GM18867 (cell line): ENCODE measurements at regions not wholly inside any gene's neighbourhood (a gene's known extent, or its start where the extent isn't known, plus 50 kb on each side); places are given as distances from the start of the nearest gene placed in this dataset.

ENCODE experiments used
- ATAC-seq: cut with Tn5 transposase; IDR thresholded peaks from one replicate; pipeline ENCODE4 v1.9.1; 2021; ENCODE audit warnings: mild to moderate bottlenecking, moderate library complexity; ENCODE audit not compliant: unreplicated experiment

DNA sequence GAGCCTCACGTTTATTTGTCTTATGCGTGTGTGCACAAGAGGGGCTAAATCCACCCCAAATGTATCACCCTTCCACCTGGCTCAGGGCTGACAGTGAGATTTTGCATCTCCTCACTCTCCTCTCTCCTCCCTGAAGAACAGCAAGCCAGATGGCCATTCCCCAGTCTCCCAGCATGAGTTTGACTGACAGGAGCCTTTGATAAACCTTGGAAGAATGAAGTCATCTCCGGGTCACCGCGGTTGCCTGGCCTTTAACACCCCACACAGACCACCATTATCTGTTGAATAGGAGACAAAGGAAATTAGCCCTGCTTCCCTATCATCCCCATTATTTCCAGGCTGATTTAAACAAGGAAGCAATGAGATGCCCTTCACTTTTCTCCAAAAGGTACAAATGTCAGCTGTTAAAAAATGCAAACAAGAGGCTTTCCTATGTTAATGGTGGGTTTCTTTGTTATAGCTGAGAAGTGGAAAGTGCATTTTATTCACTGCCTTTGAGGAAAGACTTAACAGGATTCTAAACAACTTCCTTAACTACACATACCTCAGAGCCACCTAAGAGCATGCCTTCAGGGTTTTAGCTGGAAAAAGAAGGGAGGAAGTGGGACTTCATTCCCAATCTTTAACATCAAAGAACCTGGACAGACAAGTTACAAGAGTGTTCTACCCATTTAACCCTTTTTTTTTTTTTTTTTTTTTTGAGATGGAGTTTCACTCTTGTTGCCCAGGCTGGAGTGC lies 524.8 kb upstream of the ID4 start:
- no peak for ATAC-seq

DNA sequence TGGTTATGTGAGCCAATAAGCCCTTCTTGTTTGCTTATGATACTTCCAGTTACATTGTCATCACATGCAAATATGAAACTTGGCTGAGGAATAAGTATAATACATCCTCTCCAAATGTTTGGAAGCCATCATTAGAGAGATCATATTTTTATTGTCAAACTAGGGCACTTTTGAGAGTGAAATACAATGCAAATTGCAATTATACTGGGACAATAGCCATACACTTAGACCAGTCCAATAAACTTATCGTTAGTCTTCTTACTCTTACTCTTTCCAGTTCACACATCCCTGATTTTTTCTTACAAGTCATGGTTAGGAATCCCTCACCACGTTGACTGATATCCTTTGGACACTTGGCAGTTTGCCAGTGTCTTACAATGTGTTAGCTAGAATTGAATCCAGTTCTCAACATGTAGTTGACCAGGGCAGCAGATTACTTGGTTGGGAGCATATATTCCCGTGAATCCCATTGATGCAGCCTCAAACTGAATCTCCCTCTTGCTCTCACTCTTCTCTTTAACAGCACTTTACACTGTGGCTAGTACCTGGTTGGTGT lies 519.7 kb upstream of the ID4 start:
- ATAC-seq, result no peak

DNA sequence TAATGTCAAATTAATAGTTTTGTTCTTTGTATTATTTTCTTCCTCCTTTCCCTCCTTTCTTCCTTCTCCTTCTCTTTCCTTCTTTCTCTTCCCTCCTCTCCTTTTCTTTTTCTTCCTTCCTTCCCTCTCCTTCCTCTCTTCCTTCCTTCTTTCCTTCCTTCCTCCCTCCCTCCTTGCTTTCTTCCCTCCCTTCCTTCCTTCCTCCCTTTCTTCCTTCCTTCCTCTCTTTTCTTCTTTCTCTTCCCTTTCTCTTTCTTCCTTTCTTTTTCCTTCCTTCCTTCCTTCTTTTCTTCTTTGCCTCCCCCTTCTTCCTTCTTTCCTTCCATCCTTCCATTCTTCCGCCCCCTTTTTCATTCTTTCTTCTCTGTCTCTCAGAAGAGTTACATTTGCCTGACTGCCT lies 518.2 kb upstream of the ID4 start:
- ATAC-seq, result no peak

DNA sequence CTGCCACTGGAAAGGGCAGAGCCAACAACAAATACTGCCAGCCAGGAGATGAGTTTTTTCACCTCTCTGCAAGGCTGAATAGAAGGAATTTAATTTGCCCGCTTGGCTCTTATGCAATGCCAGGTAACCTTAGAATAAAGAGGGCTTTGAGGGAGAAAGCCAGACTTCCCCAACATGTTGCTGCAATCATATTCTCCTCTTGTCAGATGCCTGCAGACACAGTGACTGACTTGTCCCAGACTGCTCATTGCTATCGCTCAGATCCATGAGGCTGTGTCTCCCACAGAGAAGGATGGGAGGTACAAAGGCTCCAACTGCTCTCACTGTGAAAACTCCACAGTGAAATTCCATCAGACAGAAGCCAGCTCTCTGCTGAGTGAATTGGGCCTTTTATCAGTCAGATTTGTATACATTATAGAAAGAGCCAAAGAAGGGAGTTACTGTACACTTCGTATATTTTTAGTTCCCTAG lies 517.0 kb upstream of the ID4 start:
- no peak for ATAC-seq

DNA sequence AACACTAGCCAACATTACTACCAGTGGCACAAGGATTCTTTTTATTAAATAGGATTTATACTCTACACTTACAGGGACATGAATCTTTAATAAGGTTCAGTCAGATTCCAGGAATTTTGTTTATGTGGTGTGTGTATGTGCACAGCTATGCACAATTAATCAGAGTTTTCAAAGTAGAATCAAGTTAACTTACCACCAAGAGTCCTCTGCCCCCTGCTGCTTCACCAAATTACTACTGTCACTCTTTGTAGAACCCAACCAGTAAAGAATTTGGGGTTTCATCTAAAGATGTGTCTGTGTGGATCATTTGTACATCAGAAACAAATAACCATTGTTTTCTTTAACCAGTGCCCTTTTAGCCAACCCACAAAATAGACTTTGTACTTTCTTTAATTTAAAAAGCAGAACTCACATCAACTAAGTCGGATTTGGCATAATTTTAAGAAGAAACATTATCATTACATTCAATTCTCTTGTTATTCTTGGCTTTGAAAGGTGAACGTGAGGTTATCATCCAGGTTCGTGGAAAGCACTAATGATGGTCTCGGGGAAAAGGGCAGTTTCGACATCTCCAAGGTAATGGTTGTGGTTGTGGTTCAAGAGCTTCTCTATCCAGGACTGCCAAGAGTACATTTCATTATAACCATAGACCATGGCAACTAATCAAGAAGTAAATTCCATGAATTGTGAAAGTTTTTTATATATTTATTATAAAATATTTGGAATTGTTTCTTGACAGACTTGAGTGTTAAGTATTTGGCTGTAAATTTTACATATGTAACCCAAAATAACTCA lies 514.3 kb upstream of the ID4 start:
- ATAC-seq, result no peak

DNA sequence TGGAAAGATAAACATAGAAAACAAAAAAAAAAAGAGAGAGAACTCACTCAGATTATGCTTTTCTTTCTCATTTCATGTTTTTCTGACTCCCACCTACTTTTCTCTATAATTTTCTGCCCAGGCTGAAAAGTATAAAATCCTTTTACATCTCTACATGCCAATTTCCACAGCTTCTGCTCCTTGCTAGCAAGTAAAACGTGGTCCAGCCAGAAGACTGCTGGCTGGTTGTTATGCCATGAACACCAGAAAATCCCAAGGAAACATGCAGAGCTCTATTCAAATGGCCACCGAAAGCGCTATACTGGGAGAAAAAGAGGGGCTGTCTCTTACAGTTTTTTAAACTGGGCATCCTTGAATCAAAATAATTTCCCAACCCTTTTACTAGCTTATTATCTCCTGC lies 512.8 kb upstream of the ID4 start:
- ATAC-seq, result no peak

DNA sequence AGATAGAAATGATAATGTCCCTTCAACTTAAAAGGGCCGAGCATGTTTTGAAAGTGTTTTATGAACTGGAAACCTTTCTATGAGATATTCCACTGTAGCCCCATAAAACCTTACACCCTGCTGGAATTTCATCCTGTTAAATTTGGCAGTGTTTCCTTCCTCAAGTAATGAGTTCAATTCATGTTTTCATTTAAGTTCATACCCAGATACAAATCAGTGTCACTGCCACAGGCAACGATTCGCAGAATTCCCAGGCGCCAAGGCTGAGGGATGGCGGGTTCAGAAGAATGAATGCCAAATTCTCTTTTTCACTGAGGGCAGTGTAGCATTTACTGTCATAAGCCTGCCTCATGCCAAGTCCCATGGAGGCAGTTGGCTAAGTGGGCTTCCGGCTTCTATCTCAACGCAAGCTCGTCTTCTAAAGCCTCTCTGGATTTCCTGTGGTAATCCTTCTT lies 511.8 kb upstream of the ID4 start:
- ATAC-seq, result no peak

DNA sequence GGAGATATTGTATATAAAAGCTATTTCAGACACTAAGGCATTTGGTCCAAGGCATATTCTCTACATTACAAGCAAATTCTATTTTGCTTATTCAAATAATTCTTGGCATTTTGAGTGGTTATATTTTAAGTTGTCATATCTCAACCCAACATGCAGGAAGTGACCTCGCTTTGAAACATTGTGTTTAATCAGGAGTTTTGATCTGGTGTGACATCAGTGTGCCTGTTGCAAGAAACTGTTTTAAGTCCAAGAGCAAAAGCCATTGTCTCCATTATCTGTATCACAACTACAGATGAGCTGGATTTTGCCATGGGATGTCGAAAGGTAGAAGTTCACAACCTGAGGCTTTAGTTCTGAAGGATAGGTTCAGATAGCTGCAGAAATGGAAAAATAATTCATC lies 509.9 kb upstream of the ID4 start:
- no peak for ATAC-seq

DNA sequence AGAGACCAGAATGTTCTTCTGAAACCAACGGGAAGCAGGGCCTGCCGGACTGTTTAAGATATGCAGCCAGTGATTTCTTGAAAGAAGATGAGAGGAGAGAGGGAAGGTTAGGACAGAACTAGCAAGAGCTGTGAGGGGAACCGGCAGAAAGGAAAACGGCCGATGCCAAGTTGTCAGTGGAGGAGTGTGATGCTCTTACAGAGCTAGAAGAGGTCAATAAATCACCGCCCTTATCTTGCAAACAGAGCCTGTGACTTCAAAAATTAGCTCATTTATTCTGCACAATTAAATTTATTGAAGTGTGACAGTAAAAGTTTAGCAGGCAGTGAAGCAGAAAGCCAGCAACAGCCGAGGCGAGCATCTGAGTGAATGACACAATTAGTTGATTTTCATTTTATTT lies 509.5 kb upstream of the ID4 start:
- no peak for ATAC-seq

DNA sequence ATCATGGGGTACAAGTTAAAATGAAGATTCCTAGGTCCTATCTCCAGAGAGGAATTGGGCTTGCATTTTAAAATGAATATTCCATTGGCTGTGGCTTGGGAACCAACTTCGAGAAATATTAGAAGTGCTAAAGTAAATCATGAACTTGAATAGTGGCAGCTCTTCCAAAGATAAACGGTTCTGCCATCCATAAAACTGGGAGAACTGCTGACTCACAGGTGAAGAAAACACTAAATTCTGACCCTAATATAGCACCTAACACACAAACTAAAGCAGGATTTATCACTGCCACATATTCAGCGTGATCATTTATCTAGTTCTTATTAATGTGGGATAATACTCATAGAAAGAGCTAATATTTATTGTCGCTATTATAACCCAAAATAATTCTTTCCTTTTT lies 508.1 kb upstream of the ID4 start:
- ATAC-seq, result no peak

DNA sequence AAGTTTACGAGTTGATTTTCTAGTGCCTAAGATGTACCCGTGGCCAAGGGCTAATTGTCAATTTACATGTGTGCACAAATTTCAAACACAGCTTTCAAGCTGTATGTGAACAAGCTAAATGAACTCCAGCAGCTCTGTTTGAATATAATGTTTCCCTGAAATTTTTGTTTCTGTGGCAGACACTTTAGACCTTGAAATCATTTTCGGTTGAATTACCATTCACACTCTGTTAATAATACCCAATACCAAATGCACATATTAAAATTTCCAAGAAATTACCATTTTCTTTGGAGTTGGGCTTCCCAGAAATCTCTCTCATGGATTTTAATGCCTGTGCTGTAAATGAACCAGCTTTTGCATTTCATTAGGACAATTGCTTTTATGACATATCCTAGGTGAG lies 506.1 kb upstream of the ID4 start:
- no peak for ATAC-seq

DNA sequence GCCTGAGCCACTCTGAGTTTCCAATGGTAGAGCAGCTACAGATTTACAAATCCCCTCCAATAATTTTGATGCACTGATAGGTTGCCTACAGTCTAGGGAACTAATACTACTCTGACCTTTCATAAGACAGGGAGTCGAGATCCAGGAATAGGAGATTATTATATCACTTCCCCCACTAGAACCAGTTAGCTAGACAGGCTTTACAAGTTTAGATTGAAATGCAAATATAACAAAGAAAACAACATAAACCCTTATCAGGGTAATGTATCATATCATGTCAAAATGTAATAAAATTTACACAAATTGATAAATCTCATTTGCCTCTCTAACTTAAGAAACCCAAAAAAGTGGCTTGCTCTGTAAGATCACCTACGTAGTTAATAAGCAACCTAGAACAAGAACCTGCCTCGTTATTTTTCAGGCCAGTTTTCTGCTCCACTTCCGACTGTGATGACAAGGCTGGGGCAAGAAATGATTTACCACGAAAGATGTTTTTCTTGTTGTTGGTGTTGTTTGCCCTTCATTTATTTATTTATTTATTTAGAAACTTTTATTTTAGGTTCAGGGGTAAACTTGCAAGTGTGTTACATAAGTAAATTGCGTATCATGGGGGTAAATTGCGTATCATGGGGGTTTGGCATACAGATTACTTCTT lies 504.2 kb upstream of the ID4 start:
- ATAC-seq, result no peak

DNA sequence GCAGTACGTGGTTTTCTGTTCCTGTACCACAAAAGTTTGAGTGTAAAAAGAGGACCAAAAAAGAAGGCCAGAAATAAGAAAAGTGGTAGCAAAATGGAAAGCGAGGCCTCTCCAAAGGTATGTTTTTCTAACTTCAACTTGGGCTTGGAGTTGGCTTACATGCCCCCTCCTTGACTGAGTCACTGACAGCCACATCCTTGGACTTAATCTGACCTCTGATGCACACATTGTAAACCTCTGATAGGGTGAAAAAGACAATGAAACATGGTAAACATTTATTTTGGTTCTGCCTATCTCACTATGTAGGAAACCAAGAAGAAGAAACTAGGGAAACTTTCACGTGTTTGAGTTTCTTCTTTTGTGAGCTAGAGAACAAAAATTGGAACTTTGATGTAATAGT lies 503.2 kb upstream of the ID4 start:
- no peak for ATAC-seq

DNA sequence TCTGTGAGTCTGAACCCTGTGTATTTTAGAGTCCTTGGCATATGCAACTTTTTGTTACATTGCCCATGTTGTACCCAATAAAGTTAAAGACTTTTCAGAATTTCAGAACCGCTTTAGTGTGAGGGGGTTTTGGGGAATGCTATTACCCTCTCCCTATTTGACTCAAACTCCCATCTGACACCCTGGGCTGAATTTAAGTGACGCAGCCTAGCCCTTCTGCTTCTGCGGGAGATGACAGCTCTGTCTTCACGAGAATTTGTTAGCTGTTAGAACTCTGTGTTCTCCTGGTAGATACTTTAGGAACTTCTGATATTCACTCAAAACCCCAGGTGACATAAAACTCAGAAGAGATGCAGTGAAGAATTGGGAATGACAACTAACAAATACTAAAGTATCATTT lies 500.6 kb upstream of the ID4 start:
- ATAC-seq, result no peak

DNA sequence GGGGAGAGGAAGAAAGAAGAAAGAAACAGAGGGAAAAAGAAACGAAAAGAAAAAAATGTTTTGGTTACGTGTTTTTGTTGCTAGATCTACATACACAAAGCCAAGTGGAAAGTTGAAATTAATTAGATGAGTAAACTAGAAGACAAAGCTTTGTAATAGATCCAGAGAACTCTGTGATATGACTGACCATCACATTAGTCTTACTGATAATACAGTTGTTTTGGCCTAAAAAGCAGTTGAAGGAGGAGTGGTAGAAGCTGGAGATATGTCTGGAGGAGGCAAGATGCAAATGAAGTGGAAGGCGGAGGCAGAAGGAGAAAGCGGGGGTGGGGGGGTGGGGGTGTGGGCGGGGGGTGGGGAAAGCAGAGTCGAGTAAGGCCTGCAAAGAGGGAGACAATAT lies 500.1 kb upstream of the ID4 start:
- no peak for ATAC-seq

DNA sequence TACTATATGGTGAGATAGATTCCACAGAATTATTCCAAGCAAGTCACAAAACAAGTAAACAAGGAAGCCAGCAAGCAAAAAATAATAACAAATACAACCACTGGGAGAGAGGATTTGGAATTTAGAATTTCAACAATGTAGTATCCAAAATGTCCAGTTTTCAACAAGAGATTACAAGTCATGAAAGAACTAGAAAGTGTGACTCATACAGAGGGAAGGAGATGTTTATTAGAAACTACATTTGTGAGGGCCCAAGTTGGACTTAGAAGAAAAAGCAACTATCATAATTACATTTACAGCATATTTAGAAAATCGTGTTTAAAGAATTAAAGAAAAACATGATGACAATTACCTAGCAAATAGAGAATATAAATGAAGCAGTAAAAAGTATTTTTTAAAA lies 494.6 kb upstream of the ID4 start:
- ATAC-seq, result no peak

DNA sequence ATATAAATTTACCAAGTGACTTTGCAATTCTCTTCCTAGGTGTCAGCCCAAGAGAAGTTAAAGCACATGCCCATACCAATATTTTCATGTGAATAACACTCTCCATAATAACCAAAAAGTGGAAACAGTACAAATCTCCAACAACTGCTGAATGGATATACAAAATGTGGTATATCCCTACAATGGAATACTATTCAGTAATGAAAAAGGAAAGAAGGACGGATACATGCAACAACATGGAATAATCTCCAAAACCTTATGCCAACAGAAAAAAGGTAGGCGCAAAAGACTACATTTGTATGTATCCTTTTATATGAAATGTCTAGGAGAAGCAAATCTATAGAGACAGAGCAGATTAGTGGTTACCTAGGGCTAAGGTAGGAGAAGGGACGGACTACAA lies 487.7 kb upstream of the ID4 start:
- ATAC-seq, result no peak

DNA sequence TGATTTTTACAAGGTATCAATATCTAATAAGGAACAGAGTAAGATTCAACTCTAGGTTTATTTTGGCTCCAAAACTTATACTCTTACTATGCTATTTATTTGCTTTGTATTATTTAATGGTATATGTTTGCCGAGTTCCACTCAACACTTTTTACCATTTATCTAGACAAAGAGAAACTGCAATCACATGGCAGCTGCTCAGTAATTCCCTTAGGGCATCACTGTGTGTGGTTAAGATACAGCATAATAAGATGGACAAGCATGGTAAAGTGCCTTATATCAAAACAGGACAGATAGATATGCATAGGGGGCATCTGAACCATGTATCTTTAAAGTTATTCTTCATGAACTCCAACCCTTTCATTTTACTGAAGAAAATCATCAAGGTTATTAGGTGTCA lies 483.0 kb upstream of the ID4 start:
- ATAC-seq, result no peak

DNA sequence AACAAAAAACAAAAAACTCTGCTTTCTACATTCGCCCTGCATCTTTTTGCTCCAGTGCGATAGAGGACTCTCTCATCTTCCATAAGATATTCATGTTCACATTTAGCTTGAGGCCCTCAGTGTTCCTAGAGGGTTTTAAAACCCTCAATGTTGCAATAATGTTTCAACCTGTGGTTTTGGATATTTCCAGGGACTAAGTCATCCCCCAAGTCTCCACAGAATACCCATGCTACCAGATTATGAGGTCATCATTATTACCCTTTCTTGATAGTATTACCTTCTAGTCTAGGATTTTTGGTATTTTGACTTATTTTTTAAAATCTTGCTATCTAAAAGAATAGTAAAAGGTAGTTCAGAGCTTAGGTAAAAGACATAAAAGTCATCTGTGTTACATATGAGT lies 480.5 kb upstream of the ID4 start:
- ATAC-seq, result no peak

DNA sequence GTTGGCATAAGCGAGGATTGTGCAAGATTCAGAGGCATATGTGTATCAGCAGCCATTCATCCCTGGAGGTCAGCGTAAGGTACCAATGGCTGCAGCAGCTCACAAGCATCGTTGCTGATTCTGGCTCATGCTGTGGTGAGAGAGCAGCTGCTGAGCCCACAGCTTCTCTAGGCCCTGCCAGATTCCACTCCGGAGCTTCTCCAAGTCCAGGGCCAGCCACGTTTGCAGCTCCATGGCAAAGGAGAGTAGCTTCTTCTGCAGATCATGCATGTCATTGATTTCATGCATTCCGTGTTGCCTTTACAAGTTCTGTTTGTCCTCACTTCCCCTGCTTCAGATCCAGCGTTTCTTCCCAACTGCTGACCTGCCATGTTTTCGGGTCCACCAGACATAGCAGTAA lies 474.8 kb upstream of the ID4 start:
- no peak for ATAC-seq

DNA sequence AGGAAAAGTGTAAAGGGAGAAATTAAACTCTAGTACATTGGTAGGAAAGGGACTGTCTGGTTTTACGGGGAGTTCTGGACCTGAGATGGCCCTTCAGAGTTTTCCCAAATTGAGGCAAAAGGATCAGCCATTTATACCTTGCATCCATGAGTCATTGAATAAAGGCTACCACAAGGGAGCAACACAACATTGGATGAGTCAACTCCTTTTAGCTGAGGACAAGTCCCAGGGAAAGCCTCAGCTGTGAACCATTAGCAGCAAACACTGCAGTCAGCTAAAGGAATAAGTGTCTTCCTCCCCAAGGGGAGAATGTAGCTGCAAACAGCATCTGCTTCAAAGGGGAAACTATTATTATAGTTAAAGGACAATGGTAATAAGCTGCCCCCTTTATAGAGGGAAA lies 468.7 kb upstream of the ID4 start:
- ATAC-seq, result no peak

DNA sequence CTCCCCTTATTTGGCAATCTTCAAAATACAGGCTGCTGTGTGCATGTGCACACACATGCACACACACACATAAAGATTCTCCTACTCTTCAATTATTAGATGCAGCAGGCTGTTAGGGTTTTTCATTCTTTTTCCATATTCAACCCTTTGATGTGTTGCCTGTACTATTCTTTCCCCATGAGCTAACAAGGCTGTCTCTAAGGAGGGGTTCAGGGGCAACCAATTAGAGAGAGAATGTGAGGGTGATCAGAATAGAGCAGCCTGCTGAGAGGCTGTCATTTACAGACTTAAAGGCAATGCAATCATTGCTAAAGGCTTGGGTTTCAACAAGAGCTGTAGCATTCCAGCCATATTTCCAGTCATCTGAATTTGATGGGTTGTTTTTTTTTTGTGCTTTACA lies 467.4 kb upstream of the ID4 start:
- ATAC-seq, result no peak
